Esophagus muscularis mucosa (tissue), 4 donors: ENCODE measurements at regions not wholly inside any gene's neighbourhood (a gene's known extent, or its start where the extent isn't known, plus 50 kb on each side); places are given as distances from the start of the nearest gene placed in this dataset.

Experiments used
- EP300 ChIP-seq: sonication (generic); formaldehyde crosslinking; IDR thresholded peaks from one replicate; pipeline ENCODE4 v1.6.1; 2017; ENCODE audit warnings: antibody characterized with exemption
- POLR2A ChIP-seq: fragments of 450-650 bp; IDR thresholded peaks from one replicate; pipeline ENCODE4 v1.6.1; 2017; ENCODE audit warnings: antibody characterized with exemption, moderate library complexity, mild to moderate bottlenecking, low read depth
- POLR2AphosphoS5 ChIP-seq, 2 donors: sonication (generic); formaldehyde crosslinking; IDR thresholded peaks; one replicate each; pipeline ENCODE4 v1.6.1; 2017; ENCODE audit warnings: antibody characterized with exemption in 2 of 2
- TF ChIP-seq, protein P1 (sequence below), 3 experiments: fragments of 200-600 bp in 2 of 3; fragments of 450-650 bp in 1 of 3; sonication (generic) in 2 of 3; IDR thresholded peaks; one replicate each; pipeline ENCODE4 v1.5.1; 2017 to 2019; ENCODE audit warnings: antibody characterized with exemption in 3 of 3, mild to moderate bottlenecking in 2 of 3, moderate library complexity in 1 of 3

DNA sequence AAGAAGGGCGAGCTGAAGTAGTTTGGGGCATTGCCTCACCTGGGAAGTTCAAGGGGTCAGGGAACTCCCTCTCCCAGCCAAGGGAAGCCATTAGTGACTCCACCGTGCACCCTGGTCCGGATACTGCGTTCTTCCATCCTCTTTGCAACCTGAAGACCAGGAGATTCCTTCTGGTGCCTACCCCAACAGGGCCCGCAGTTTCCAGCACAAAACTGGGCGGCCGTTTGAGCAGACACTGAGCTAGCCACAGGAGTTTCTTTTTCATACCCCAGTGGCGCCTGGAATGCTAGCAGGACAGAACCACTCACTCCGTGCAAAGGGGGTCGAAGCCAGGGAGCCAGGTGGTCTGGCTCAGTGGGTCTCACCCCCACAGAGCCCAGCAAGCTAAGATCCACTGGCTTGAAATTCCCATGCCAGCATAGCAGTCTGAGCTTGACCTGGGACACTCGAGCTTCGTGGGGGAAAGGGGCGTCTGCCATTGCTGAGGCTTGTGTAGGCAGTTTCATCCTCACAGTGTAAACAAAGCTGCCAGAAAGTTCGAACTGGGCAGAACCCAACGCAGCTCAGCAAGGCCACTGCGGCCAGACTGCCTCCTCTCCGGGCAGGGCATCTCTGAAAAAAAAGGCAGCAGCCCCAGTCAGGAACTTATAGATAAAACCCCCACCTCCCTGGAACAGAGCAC lies 1039.4 kb upstream of the IGFBP7 start:
- TF ChIP-seq, protein P1, sequence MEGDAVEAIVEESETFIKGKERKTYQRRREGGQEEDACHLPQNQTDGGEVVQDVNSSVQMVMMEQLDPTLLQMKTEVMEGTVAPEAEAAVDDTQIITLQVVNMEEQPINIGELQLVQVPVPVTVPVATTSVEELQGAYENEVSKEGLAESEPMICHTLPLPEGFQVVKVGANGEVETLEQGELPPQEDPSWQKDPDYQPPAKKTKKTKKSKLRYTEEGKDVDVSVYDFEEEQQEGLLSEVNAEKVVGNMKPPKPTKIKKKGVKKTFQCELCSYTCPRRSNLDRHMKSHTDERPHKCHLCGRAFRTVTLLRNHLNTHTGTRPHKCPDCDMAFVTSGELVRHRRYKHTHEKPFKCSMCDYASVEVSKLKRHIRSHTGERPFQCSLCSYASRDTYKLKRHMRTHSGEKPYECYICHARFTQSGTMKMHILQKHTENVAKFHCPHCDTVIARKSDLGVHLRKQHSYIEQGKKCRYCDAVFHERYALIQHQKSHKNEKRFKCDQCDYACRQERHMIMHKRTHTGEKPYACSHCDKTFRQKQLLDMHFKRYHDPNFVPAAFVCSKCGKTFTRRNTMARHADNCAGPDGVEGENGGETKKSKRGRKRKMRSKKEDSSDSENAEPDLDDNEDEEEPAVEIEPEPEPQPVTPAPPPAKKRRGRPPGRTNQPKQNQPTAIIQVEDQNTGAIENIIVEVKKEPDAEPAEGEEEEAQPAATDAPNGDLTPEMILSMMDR (IDR thresholded peaks at IDR 0.05) = no peak
- TF ChIP-seq POLR2A (no peak), POLR2AphosphoS5 (IDR thresholded peaks at IDR 0.05) (no peak), EP300 (no peak)
